ENCODE measurements at regions not wholly inside any gene's neighbourhood (a gene's known extent, or its start where the extent isn't known, plus 50 kb on each side); places are given as distances from the start of the nearest gene placed in this dataset.
A peak's percentile ranks its signal among the peaks of the same experiment; 100 is the strongest.

DNA sequence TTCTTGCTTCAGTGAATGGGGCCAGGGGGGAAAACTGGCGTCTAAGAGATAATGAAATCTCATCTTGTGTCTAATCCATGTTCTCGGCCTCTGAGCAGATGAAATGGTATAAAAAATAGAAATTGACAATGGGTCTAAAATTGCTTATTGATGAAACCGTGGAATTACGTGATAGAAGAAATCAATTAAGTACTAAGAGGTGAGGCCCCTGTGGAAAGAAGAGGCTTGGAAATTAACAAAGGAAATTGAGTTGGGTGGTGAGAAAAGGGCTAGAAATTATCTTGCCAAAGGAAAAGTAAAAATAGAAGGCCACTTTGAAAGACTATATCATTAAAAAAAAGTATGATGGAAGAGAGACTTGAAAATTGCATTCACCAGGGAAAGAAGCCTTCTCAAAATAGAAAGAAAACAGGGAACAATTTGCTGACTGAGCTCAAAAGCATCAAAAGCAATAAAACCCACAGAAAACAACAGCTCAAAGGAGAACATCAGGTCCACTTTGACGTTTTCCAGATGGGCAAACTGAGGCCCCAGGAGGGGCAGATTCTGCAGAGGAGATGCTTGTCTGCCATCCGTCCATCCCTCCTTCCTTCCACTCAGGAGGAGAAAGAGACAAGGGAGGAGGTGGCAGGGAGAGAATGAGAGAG lies 226.1 kb upstream of the RTL1 start:
- Histone ChIP-seq H3K27me3 (peaks cover 0 to 55% of the 10 kb centered on the region in 2 donors), H3K9me3 (no peaks in the 10 kb centered on the region), H3K36me3 (no peaks in the 10 kb centered on the region), H3K4me1 (no peaks in the 10 kb centered on the region), H3K4me3 (no peak overlapping the region), H3K27ac (no peak overlapping the region)
- intact Hi-C loops (cut with DNase I) = no loop called here
- TF ChIP-seq, protein P1, sequence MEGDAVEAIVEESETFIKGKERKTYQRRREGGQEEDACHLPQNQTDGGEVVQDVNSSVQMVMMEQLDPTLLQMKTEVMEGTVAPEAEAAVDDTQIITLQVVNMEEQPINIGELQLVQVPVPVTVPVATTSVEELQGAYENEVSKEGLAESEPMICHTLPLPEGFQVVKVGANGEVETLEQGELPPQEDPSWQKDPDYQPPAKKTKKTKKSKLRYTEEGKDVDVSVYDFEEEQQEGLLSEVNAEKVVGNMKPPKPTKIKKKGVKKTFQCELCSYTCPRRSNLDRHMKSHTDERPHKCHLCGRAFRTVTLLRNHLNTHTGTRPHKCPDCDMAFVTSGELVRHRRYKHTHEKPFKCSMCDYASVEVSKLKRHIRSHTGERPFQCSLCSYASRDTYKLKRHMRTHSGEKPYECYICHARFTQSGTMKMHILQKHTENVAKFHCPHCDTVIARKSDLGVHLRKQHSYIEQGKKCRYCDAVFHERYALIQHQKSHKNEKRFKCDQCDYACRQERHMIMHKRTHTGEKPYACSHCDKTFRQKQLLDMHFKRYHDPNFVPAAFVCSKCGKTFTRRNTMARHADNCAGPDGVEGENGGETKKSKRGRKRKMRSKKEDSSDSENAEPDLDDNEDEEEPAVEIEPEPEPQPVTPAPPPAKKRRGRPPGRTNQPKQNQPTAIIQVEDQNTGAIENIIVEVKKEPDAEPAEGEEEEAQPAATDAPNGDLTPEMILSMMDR (IDR thresholded peaks at IDR 0.05) = no peak
- no peak for DNase-seq
- no peak for ATAC-seq

DNA sequence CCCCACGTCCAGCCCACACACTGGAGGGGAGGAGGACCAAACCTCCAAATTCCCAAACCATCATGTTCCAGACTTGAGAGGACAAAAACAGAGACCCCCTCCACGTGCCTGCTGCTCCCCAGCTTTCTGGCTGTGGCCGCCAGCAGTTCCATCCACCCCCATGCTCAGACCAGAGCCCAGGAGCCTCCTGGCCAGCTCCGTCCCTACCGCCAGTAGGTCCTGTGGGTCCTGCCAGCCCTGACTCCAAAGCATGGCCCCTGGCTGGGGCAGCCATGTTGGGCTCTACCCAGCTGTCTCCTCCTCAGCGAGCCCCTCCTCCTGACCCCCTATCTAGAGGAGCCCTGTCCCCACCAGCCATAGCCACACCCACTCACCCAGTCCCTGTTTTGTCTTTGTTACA lies 227.3 kb upstream of the RTL1 start:
- peak in 1 of 4 donors; percentile 65 for DNase-seq
- H3K27me3 ChIP-seq = peaks cover 0 to 58% of the 10 kb centered on the region in 2 donors
- intact Hi-C loops (cut with DNase I) = no loop called here
- H3K36me3 ChIP-seq = no peaks in the 10 kb centered on the region
- H3K27ac ChIP-seq = no peak overlapping the region
- no peak for ATAC-seq
- no peaks in the 10 kb centered on the region for H3K4me1 ChIP-seq
- H3K4me3 ChIP-seq = no peak overlapping the region
- H3K9me3 ChIP-seq = no peaks in the 10 kb centered on the region
- TF ChIP-seq, protein P1 (IDR thresholded peaks at IDR 0.05) = no peak

DNA sequence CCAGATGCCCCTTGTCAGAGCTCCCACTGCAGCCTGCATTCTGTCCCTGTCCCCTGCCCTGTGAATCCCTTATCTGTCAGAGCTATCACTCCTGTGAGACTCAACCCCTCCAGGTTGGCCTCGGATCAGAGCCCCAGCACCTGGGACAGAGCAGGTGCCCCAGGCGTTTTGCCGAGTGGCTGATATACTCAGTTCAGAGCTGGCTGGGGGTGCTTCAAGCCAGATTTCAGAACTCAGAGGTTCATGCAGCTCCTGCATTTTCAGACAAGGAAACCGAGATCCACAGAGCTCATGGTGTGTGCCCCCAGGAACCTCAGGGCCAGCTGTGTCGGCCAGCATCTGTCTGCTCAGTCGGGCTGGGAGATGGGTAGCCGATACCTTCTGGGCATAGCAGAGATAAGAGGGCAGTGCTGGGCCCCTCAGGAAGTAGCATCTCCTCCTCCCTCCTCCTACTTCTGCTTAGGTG lies 228.0 kb upstream of the RTL1 start:
- Histone ChIP-seq H3K4me1 (no peaks in the 10 kb centered on the region), H3K4me3 (no peak overlapping the region), H3K27ac (no peak overlapping the region), H3K36me3 (no peaks in the 10 kb centered on the region), H3K9me3 (no peaks in the 10 kb centered on the region), H3K27me3 (peaks cover 0 to 58% of the 10 kb centered on the region in 2 donors)
- ATAC-seq (no peak), DNase-seq (peak in 1 of 4 donors; percentile 36)
- intact Hi-C loops (cut with DNase I) = no loop called here
- TF ChIP-seq, protein P1 (IDR thresholded peaks at IDR 0.05) = no peak

DNA sequence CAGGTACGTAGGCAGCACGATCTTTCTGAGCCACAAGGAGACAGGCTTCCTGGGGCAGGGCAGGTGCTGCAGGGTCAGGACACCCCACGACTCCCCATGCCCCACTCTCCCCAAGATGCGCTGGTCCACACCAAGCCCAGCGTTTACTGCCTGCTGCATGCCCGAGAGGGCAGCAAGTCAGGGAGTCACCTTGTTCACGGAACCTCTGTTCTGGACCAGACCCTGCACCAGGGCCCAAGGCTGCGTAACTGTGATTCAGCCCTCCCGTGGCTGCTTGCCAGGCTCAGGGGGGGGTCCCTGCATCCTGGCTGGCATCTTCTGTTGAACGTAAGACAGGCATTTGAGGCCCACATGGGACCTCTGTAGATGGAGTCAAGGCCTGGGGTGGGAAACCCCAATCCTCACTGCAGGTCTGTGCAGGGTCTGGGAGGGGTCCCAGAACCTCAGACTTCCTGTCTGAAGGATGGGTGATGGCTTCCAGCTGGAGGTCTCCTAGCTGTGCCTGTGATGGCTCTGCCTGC lies 228.6 kb upstream of the RTL1 start:
- H3K36me3 ChIP-seq = no peaks in the 10 kb centered on the region
- intact Hi-C loops (cut with DNase I) = no loop called here
- peak in 1 of 4 donors; percentile 60 for DNase-seq
- H3K27ac ChIP-seq = no peak overlapping the region
- peaks cover 0 to 52% of the 10 kb centered on the region in 2 donors for H3K27me3 ChIP-seq
- no peak overlapping the region for H3K4me3 ChIP-seq
- H3K4me1 ChIP-seq = no peaks in the 10 kb centered on the region
- no peak for ATAC-seq
- H3K9me3 ChIP-seq = no peaks in the 10 kb centered on the region
- TF ChIP-seq, protein P1 (IDR thresholded peaks at IDR 0.05) = no peak

DNA sequence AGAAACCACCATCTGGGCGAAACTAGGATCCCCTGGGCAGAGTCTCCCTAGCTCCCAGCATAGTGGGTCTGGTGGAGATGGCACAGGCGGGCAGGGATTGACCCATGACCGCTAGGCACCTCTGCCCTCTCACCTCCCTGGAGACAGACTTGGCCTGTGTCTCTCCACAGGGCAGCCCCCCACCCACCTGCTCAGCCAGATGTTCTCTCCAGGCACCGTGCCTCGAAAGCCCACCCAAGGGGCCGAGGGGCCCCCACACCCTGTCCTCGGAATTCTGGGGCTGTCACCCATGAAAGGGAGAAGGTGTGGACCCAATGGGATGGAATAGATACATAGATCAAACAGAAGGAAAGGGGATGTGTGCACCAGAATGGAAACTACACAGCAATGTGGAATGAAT lies 229.1 kb upstream of the RTL1 start:
- DNase-seq = peak in 1 of 4 donors; percentile 34
- Histone ChIP-seq H3K4me1 (no peaks in the 10 kb centered on the region), H3K4me3 (no peak overlapping the region), H3K27ac (no peak overlapping the region), H3K9me3 (no peaks in the 10 kb centered on the region), H3K36me3 (no peaks in the 10 kb centered on the region), H3K27me3 (peaks cover 0 to 50% of the 10 kb centered on the region in 2 donors)
- TF ChIP-seq, protein P1 (IDR thresholded peaks at IDR 0.05) = no peak
- no peak for ATAC-seq
- intact Hi-C loops (cut with DNase I) = no loop called here

Measured in left lung (tissue), 4 donors.